ENCODE measurements at regions not wholly inside any gene's neighbourhood (a gene's known extent, or its start where the extent isn't known, plus 50 kb on each side); places are given as distances from the start of the nearest gene placed in this dataset.

DNA sequence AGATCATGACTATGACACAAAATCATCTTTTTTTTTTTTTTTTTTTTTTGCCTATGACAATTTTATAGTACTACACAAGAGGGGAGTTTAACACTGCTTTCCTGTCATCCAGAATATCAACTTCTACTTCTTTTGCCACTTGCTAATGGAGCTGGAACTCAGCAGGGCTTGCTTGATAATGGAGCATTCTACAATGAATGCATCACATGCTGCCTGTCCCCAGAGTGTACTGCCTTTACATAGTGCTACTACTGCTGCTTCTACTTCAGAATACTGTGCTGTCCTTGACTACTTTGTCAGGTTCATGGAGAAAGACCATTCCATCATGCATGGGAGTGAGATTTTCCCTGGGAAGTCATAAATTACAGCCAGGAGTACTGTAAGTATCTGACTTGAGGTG is 338.6 kb upstream of the SEMA3A start:
- no peak for DNase-seq

DNA sequence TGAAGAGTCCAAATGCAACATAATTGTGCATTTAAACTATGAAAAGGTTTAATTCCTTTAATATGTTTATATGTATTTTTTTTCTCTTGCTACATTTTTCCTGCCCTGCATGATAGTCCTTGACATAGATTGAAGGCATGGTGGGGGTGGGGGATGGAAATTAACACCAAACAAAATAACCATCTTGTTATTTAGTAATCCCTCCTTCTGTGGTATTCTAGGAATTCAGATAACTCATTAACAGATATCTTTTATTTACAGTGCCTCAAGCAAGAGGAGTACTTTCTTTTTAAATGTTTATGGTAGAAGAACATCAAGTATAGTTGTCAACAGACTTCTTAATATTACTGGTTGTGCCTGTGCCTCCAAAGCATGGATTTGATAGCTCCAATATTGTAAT is 337.6 kb upstream of the SEMA3A start:
- DNase-seq = no peak

GRCh38 chr7:84529480-84530205 is 335.1 kb upstream of the SEMA3A start:
- DNase-seq = no peak

- DNase-seq = no peak
Measured at GRCh38 chr7:84528756-84529479, 334.3 kb upstream of the SEMA3A start.

DNA sequence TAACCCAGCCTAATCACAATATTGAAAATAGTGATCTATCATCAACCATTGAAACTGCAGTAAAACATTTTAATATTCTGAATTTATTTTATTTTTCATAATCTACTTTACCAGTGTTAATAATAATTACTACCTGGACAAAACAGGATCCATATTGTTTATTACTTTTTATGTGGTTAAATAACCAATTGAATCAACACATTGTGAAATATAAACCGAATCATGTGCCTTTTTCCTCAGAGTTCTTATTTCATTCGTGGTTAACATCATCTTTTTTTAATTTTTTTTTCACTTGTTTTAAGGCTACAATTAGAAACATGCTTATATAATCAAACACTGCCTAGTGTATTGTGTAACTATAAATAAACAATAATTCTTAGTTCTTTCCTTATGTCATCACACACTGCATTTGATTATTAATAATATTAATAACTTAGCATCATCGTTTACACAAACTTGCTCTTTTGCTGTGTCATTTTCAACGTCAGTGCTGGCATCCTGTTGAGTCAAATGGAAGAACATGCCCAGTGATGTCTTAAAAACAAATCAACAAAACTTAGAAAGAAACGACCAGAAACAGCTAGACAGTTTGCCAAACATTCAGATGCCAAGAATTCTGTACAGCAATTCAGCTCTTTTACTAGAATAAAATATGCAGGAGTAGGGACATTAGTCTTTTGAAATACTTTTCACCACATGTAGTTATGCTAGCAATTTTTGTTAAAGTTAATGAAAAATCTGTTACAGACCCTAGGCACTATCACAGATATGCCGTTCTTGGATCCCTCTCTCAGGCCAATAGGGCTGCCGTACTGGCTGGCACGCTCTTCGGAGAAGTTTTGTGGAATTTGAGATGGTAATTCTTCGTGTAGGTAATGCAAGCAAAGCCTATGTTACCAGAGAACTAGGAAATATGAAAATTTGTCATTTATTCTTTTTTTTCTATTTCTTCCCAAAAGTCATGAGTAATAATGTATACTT is 330.4 kb upstream of the SEMA3A start:
- DNase-seq = no peak

DNA sequence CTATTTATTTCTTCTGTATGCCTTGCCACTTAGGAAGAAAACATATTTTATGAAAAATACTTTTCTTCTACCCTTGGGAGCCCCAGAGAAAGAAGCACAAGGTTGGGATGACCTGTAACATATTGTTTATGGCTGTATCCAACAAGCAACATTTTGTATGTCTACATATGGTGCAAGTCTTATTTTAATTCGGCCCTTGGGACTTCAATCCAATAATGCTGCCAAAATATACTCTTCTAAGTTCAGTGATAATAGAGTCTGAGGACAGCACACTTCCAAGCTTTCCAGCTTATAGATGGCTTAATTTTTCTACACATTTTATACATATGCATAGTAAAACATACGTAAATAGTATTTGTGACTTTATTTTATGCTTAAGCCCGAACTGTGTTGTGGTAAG is 318.5 kb upstream of the SEMA3A start:
- no peak for DNase-seq

GRCh38 chr7:84512055-84512454 is 317.5 kb upstream of the SEMA3A start:
- no peak for DNase-seq

- no peak for DNase-seq
Measured at GRCh38 chr7:84510505-84510904, 315.9 kb upstream of the SEMA3A start.

- no peak for DNase-seq
Measured at GRCh38 chr7:84509522-84509921, 314.9 kb upstream of the SEMA3A start.

GRCh38 chr7:84508606-84509005 is 314.0 kb upstream of the SEMA3A start:
- no peak for DNase-seq

DNA sequence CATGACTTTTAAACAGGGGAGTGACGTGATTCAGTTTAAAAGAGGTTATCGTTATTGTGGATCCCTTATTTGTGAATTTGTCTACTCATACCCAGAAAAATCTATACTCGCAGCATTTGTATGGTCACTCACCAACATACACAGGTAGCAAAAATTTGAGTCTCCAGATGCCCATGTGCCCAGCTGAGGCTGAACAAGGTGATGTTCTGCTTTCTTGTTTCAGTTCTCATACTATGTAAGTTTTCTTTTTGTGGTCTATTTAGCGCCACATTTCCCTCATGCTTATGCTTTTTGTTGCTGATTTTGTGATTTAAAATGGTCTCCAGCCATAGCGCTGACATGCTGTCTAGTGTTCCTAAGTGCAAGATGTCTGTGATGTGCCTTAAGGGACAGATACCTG is 312.9 kb upstream of the SEMA3A start:
- DNase-seq = no peak

DNA sequence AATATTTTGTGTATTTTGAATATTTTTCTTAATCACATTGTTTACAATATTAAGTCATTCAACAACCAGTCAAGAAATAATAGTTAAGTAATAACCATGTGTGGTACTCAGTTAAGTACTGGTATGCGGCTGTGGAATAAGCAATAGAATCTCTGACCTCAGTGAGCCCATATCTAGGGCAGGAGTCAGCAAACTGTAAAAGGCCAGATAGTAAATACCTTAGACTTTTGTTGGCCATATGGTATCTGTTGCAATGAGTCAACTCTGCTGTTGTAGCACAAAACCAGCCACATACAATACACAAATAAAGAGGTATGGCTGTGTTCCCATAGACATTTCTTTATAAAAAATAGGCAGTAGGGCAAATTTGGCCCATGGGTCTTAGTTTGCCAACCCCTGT is 311.6 kb upstream of the SEMA3A start:
- DNase-seq = no peak

DNA sequence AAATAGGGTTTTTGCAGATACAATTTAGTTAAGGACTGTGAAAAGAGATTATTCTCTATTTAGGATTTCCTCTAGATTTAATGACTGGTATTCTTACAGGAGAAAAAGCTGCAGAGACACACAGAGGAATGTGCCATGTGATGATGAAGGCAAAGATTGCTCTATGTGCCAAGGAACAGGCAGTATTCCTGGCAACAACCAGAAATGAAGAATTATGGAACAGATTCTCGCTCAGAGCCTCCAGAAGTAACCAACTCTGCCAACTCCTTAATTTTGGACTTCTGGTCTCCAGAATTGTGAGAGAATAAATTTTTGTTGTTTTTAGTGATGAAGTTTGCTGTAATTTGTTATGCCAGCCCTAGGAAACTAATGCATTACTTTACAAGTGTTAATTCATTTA is 307.6 kb upstream of the SEMA3A start:
- DNase-seq = no peak

GRCh38 chr7:84497873-84498272 is 303.3 kb upstream of the SEMA3A start:
- no peak for DNase-seq

- no peak for DNase-seq
Measured at GRCh38 chr7:84495128-84495527, 300.5 kb upstream of the SEMA3A start.

- no peak for DNase-seq
Measured at GRCh38 chr7:84492098-84493034, 297.8 kb upstream of the SEMA3A start.

DNA sequence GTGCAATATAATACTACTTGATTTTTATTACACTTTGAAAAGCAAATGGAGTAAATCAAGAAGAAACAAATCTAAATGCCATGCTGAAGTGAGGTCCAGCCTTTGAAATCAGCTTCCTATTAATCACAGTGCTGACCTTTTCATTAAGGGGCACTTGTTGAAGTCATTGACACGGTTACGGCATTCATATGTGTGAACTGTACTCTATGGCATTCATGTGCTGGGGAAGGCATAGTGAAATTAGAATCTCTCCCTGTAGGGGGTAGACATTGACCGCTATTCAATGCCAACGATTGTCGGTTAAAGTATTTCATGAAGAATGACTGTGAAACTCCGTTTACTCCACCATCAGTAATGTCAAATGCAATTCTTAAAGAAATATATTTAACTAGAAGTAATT is 296.1 kb upstream of the SEMA3A start:
- no peak for DNase-seq

DNA sequence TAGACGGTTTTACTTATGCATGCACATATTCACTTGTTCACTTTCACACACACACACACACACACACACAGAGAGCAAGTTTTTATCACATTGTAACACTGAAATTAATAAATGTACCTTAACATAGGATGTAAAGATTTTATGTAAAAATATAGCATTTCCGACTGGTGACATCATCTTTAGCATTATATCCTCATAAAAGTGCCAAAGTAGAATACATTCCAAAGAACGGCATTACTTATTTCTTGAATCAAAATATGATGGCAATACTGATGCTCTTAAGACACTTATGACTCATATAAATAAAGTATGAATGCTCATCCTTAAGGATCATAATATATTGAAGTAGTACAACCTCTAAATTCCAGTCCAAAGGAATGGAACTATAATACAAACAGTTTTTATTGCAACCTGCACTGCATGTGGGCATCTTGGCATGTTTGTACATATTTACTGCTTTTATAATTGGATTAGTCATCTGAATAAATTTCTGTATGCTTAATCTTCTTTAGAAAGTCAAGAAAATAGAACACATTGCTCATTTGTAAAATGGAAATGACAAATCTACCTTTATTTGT is 290.0 kb upstream of the SEMA3A start:
- no peak for DNase-seq

DNA sequence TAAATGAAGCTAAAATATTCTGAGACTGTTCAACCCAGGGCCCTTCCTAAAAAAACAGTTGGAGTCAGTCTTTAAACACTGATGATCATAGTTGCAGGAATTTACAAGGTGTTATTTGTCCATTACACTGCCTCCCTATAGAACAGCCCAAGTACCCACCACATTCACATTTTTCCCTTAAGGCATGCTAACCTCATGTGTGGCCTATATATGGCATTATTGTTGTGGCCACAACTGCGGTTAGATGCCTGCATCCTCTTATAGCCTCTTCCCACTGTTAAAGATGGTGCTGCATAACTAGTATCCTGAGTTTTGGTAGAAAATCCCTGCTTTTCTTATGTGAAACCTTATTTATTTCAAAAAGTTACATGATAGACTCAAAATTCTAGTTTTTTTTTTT is 287.9 kb upstream of the SEMA3A start:
- no peak for DNase-seq

GRCh38 chr7:84479059-84479458 is 284.5 kb upstream of the SEMA3A start:
- no peak for DNase-seq

DNA sequence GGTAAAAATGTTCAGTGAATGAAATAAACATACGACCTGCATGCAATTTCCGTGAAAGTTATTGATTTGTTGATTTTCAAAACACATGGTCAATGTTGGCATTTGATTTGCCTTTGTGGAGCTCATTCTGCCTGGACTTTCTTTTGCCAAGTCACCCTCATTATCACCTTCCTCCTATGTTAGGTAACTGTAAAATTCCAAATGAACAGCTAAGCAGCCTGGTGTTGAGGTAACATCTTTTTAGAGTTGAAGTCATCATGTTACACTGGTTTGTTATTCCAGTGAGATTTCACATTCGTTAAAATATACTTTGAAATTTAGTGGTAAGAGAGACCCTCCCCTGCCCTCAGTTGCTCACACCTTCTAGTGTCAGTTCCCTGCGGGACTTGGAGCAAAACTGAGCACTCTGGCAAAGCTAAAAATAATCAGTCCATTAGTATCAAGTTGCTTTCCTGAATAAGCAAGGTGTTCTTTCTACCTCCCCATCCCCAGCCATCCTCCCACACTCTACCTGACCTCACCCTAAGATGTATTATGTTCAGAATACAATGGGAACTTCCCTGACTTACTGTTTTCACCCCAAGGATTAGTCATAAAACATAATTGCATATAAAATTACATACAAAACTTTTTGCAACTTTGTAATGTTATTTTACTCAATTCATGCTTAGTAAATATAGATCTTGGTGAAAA is 283.3 kb upstream of the SEMA3A start:
- DNase-seq = no peak

All from CD4-positive, alpha-beta T cell treated with Interleukin-4 for 4 hours (primary cell).